Uterus (tissue), 2 donors: ENCODE measurements at regions not wholly inside any gene's neighbourhood (a gene's known extent, or its start where the extent isn't known, plus 50 kb on each side); places are given as distances from the start of the nearest gene placed in this dataset.

Experiments
- POLR2A ChIP-seq, 2 donors: fragments of 450-650 bp; IDR thresholded peaks; one replicate each; pipeline ENCODE4 v1.6.1; 2016; ENCODE audit warnings: antibody characterized with exemption in 2 of 2, mild to moderate bottlenecking in 1 of 2, moderate library complexity in 1 of 2
- TF ChIP-seq, protein P1 (sequence below), 4 experiments: fragments of 200-600 bp in 2 of 4; fragments of 450-650 bp in 2 of 4; sonication (generic) in 2 of 4; IDR thresholded peaks; one replicate each; pipeline ENCODE4 v1.5.1; 2016 to 2019; ENCODE audit warnings: antibody characterized with exemption in 4 of 4, mild to moderate bottlenecking in 2 of 4, moderate library complexity in 1 of 4

- TF ChIP-seq, protein P1, sequence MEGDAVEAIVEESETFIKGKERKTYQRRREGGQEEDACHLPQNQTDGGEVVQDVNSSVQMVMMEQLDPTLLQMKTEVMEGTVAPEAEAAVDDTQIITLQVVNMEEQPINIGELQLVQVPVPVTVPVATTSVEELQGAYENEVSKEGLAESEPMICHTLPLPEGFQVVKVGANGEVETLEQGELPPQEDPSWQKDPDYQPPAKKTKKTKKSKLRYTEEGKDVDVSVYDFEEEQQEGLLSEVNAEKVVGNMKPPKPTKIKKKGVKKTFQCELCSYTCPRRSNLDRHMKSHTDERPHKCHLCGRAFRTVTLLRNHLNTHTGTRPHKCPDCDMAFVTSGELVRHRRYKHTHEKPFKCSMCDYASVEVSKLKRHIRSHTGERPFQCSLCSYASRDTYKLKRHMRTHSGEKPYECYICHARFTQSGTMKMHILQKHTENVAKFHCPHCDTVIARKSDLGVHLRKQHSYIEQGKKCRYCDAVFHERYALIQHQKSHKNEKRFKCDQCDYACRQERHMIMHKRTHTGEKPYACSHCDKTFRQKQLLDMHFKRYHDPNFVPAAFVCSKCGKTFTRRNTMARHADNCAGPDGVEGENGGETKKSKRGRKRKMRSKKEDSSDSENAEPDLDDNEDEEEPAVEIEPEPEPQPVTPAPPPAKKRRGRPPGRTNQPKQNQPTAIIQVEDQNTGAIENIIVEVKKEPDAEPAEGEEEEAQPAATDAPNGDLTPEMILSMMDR (IDR thresholded peaks at IDR 0.05): no peak
- TF ChIP-seq POLR2A (IDR thresholded peaks at IDR 0.05): no peak
These were observed 61.0 kb upstream of the PHACTR2 start for GRCh38 chr6:143616741-143617140.
